ENCODE measurements at regions not wholly inside any gene's neighbourhood (a gene's known extent, or its start where the extent isn't known, plus 50 kb on each side); places are given as distances from the start of the nearest gene placed in this dataset.

DNA sequence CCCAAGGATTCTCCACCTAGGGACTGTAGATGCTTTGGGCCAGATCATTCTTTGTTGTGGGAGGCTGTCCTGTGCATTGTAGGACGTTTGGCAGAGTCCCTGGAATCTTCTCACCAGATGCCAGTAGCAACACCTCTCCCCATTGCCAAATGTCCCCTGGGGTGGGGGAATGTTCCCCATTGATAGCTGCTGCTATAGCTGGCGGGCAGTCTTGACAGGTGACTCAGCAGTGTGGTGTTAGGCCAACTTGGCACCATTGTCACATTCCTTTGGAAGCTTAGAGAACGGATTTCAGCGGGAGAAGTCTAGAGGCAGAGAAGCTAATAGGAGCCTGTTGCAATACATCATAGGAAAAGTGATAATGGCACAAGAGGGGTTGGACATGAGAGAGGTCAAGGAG lies 495.7 kb upstream of the SMIM21 start:
- TF ChIP-seq, protein P1, sequence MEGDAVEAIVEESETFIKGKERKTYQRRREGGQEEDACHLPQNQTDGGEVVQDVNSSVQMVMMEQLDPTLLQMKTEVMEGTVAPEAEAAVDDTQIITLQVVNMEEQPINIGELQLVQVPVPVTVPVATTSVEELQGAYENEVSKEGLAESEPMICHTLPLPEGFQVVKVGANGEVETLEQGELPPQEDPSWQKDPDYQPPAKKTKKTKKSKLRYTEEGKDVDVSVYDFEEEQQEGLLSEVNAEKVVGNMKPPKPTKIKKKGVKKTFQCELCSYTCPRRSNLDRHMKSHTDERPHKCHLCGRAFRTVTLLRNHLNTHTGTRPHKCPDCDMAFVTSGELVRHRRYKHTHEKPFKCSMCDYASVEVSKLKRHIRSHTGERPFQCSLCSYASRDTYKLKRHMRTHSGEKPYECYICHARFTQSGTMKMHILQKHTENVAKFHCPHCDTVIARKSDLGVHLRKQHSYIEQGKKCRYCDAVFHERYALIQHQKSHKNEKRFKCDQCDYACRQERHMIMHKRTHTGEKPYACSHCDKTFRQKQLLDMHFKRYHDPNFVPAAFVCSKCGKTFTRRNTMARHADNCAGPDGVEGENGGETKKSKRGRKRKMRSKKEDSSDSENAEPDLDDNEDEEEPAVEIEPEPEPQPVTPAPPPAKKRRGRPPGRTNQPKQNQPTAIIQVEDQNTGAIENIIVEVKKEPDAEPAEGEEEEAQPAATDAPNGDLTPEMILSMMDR (IDR thresholded peaks at IDR 0.05): no peak

DNA sequence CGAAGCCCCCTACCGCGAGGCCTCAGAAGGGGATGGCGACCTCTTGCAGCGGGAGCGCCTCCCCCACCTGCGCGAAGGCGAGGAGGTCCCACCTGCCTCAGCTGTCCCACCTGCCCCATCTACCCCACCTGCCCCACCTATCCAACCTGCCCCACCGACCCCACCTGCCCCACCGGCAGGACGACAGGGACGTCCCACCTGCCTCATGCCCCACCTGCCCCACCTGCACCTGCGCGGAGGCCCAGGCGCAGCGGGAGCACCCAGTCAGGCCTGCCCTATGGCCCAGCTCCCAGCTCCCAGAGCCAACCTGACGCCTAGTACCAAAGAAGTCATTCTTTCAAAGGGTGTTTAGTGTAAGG lies 489.1 kb upstream of the SMIM21 start:
- TF ChIP-seq, protein P1 (IDR thresholded peaks at IDR 0.05): no peak

DNA sequence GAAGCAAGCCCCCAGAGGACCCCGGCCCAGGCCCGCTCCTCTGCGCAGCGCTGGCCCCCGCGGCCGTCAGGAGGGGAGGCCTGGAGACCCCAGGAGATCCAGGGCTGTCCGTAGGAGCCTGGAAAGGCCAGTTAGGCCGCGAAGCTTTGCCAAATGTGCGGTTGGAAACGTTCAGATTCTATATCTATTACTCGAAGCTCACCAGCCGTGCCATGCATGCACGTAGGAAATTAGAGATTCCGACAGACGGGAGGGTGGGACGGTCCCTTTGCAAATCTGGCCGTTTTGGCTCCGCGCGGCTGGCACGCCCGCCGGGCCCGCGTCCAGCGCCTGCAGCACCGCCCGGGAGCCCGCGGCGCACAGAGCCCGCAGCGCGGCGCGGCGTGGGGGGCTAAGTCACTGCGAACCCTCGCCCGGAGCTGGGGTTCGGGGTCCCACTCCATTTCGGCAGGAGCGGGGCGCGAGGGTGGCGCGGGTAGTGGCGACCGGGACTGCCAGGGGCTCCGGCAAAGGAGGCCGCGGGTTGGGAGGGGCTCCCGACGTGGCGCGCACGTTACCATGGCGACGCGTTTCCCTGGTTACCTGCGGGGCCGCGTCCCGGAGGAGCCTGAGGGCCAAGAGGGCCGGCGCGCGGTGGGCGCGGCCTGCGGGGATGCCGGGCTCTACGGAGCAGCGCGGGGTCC lies 488.6 kb upstream of the SMIM21 start:
- TF ChIP-seq, protein P1 (IDR thresholded peaks at IDR 0.05): no peak

DNA sequence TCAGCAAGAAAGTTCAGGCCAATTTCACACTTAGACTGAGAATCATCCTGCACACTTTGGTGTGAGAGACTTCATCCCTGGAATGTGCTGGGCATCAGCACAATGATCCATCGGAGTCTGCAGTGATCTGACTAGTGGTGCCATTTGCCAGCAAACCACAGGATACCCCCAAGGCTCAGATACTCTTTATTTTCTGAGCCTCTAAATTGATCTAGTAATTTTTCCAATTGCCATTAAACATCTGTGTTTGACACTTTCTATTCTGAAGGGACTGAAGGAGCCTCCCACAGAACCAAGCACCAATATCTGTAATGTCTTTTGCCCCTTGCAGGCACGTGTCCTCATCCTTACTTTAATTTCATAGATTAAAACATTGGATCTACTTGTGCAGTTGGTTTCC lies 485.3 kb upstream of the SMIM21 start:
- TF ChIP-seq, protein P1 (IDR thresholded peaks at IDR 0.05): no peak

DNA sequence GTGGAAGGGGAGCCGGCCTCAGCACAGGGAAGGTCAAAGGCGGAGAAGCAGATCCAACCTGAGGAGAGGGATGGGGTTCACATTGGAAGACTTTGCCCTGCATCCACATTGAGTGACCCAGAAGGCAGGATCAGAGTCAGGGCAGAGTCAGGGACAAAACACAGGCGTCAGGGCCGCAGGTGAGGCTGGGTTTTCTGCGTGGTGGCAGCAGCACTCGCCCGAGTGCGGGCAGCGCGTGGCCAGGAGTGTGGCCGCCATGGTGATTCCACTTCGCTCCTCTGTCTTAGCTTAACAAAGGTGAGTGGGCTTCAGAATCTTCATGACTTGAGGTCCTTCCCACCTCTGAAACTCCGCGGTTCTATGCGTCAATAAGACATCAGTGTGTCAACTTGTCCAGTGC lies 476.9 kb upstream of the SMIM21 start:
- TF ChIP-seq, protein P1 (IDR thresholded peaks at IDR 0.05): no peak

DNA sequence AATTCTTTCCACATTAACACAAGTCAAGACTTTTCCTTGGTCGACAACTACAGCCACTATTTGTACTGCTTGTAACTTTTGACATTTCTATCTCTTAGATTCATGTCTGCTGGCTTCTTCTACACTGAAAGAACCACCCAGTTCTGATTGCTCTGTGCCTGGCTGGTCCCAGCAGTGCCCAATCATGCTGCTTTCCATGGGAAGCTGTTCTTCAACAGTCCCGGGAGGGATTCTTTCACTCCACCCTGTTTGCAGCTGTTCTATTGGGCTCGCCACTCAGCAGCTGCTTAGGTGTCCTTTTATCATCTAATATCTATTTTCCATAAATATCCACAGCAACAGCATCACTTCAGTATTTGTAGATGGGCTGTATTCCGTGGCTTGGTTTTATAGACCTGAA lies 471.1 kb upstream of the SMIM21 start:
- TF ChIP-seq, protein P1 (IDR thresholded peaks at IDR 0.05): no peak

DNA sequence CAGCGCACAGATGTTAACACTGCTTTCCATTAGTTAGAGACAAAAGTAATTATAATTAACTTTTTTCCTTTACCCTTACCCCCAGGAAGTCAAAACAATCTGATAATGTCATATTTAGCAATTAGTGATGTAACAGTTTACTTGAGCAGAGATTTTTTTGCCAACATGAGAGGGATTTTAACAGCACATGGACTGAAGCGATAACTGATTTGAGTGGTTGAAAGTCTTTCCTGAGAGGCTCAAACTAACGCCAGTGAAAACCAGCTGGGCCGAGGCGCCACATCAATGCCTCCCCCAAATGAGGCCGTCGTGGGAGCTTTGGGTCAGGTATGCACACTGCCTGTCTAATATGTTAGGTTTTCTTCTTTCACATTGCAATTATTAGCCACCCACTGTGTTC lies 469.9 kb upstream of the SMIM21 start:
- TF ChIP-seq, protein P1 (IDR thresholded peaks at IDR 0.05): no peak

DNA sequence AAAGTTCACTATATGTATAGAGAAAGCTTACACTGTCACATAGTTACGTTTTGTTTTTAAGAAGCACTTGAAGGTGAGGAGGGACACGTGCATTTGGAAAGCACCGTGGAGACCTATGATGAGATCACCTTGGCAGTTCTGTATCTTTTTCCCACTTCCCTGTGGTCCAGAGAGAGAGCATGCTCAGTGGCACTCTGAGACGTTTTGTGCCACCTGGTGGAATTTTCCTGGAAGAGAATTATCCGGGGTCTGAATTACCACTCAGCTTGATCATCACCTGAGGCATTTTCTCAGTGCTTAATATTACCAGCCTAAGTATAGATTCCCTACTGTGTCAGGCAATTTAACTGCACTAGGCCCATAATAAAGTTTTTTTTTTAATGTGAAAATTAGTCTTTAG lies 469.4 kb upstream of the SMIM21 start:
- TF ChIP-seq, protein P1 (IDR thresholded peaks at IDR 0.05): peak; percentile 66

All from LNCAP (cell line).